PC-3 (cell line): ENCODE measurements at regions not wholly inside any gene's neighbourhood (a gene's known extent, or its start where the extent isn't known, plus 50 kb on each side); places are given as distances from the start of the nearest gene placed in this dataset.

ENCODE experiments used
- CTCF ChIP-seq: fragments of 300-600 bp; sonication (generic); conservative IDR thresholded peaks from 2 replicates; pipeline ENCODE4 v1.5.1; 2017; ENCODE audit warnings: antibody characterized with exemption, low read depth, mild to moderate bottlenecking, low read length
- EZH2phosphoT487 ChIP-seq: fragments of 300-600 bp; sonication (generic); IDR thresholded peaks from 2 replicates; pipeline ENCODE4 v1.6.1; 2018; ENCODE audit warnings: mild to moderate bottlenecking, antibody characterized with exemption, low read length, borderline replicate concordance

- TF ChIP-seq CTCF (no peak), EZH2phosphoT487 (no peak)
Observed at GRCh38 chr2:167678158-167678557, 569.2 kb downstream of the STK39 start.
